ENCODE measurements at regions not wholly inside any gene's neighbourhood (a gene's known extent, or its start where the extent isn't known, plus 50 kb on each side); places are given as distances from the start of the nearest gene placed in this dataset.

DNA sequence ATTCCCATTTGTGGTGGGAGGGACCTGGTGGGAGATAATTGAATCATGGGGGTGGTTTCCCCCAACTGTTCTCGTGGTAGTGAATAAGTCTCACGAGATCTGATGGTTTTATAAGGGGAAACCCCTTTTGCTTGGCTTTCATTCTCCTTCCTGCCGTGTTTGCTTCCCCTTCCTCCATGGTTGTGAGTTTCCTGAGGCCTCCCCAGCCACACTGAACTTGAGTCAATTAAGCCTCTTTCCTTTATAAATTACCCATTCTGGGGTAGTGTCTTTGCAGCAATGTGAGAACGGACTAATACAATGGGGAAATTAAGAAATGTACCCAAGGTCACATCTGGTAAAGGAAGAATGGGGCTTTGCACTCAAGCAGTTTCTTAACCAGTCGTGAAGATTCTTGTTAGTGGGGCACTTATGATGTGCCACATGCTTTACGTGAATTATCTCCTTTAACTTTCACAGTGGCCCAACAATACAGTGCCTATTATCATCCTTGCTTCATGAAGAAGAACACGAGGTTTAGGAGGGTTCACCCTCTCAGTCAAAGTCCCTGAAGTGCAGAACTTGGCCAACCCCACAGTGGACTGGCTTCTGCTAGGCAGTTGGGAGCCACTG, 234.3 kb downstream of the EFCAB11 start:
- H3K27ac ChIP-seq: peak overlapping the region in 2 of 4 donors; percentile 5 to 52
- 70 to 76% methylated on average over 7 of the region's 7 CpGs for WGBS, 2 donors

DNA sequence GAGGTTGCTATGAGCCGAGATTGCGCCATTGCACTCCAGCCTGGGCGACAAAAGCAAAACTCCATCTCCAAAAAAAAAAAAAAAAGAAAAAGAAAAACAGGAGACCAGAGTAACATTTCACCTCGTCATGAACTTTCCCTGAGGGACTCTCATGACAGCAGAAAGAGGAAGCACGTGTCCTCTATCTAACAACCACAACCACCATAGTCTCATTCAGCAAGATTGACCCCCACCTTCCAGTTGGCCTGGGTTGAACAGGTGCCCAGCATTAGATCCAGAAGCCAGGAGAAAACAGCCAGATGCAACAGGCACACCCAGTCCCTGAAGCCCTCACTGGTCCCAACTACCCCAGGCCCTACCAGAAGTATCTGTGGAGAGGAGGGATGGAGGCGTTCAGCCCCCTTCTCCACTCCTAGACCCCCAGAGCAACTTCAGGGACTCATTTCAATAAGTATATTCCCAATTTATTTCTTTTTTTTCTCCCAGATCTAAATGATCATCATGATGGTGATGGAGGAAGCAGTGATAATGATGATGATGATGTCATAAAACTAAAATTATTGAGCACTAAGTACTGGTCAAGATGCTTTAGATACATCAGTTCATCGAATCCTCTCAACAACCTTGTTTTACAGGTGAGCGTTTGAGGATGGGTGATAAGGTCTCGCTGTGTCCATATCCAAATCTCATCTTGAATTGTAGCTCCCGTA, 235.0 kb downstream of the EFCAB11 start:
- Histone ChIP-seq H3K4me1 (peaks cover 0 to 25% (median 4%) of the 10 kb centered on the region in 4 donors), H3K9me3 (no peaks in the 10 kb centered on the region), H3K27ac (no peak overlapping the region), H3K27me3 (no peaks in the 10 kb centered on the region), H3K36me3 (no peaks in the 10 kb centered on the region), H3K4me3 (no peak overlapping the region)
- TF ChIP-seq CTCF (IDR thresholded peaks at IDR 0.05) (no peak), EP300 (IDR thresholded peaks at IDR 0.05) (no peak), POLR2A (IDR thresholded peaks at IDR 0.05) (no peak)
- no peak for DNase-seq (ENCODE audit: low spot score in 2 of 2)
- WGBS, 2 donors: 80 to 85% methylated on average over 10 of the region's 10 CpGs

More for the DNA sequence above, 234.3 kb downstream of the EFCAB11 start:
- H3K4me1 ChIP-seq: peaks cover 0 to 25% (median 7%) of the 10 kb centered on the region in 4 donors
- H3K9me3 ChIP-seq: no peaks in the 10 kb centered on the region
- DNase-seq (ENCODE audit: low spot score in 2 of 2): no peak
- H3K27me3 ChIP-seq: no peaks in the 10 kb centered on the region
- no peak overlapping the region for H3K4me3 ChIP-seq
- no peak for TF ChIP-seq CTCF (IDR thresholded peaks at IDR 0.05)
- no peak for TF ChIP-seq EP300 (IDR thresholded peaks at IDR 0.05)
- no peak for TF ChIP-seq POLR2A (IDR thresholded peaks at IDR 0.05)
- H3K36me3 ChIP-seq: no peaks in the 10 kb centered on the region

GRCh38 chr14:89708982-89709625, 245.4 kb downstream of the EFCAB11 start:
- Histone ChIP-seq H3K4me1 (no peaks in the 10 kb centered on the region), H3K27ac (no peak overlapping the region), H3K27me3 (no peaks in the 10 kb centered on the region), H3K36me3 (no peaks in the 10 kb centered on the region), H3K9me3 (peaks cover 0 to 10% (median 0%) of the 10 kb centered on the region in 4 donors), H3K4me3 (no peak overlapping the region)
- WGBS, 2 donors: 87 to 90% methylated on average over 3 of the region's 3 CpGs
- TF ChIP-seq EP300 (IDR thresholded peaks at IDR 0.05) (no peak), CTCF (IDR thresholded peaks at IDR 0.05) (no peak), POLR2A (IDR thresholded peaks at IDR 0.05) (no peak)
- DNase-seq (ENCODE audit: low spot score in 2 of 2): no peak

DNA sequence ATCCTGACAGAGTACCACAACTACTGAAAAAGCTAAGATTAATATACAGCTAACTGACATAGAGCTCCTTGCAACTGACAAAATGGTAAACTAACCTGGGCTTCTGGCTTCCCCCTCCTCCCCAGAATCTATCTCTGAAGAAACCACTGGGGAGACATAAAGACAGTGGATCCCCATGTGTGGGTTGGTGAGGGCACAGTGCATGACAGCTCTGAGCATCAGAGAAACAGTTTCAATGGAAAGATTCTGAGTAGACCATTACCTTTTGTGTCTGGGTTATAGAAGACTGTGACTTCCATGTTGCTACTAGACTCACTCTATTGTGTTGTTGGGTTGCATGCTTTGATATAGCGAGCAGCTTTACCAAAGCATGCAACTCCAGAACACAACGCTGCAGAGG, 247.4 kb downstream of the EFCAB11 start:
- H3K27me3 ChIP-seq: no peaks in the 10 kb centered on the region
- H3K4me1 ChIP-seq: peaks cover 0 to 8% (median 1%) of the 10 kb centered on the region in 4 donors
- H3K36me3 ChIP-seq: no peaks in the 10 kb centered on the region
- H3K4me3 ChIP-seq: no peak overlapping the region
- TF ChIP-seq CTCF (IDR thresholded peaks at IDR 0.05) (no peak), POLR2A (IDR thresholded peaks at IDR 0.05) (no peak), EP300 (IDR thresholded peaks at IDR 0.05) (no peak)
- 97 to 100% methylated on average over 2 of the region's 2 CpGs for WGBS, 2 donors
- H3K27ac ChIP-seq: no peak overlapping the region
- no peak for DNase-seq (ENCODE audit: low spot score in 2 of 2)
- no peaks in the 10 kb centered on the region for H3K9me3 ChIP-seq

DNA sequence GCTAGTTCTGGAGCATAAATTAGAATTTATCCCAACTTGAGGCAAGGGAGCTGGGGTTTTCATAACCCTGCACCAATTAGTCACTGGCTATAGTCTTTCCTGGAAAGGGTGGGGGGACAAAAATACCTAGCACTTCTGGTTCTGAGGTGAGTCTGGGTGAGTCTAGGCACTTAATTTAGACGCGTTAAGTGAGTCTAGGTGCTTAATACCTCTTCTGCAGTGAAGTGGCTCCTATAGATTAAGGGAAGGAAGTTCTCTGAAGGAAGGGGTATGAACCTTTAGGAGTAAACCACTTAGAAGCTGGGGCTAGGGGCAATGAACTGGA, 251.7 kb downstream of the EFCAB11 start:
- H3K27ac ChIP-seq: peak overlapping the region in 1 of 4 donors; percentile 90
- no peaks in the 10 kb centered on the region for H3K27me3 ChIP-seq
- TF ChIP-seq EP300 (IDR thresholded peaks at IDR 0.05) (no peak), CTCF (IDR thresholded peaks at IDR 0.05) (no peak), POLR2A (IDR thresholded peaks at IDR 0.05) (no peak)
- H3K9me3 ChIP-seq: no peaks in the 10 kb centered on the region
- H3K36me3 ChIP-seq: no peaks in the 10 kb centered on the region
- H3K4me1 ChIP-seq: peaks cover 0 to 22% (median 4%) of the 10 kb centered on the region in 4 donors
- 91 to 98% methylated on average over 2 of the region's 2 CpGs for WGBS, 2 donors
- no peak overlapping the region for H3K4me3 ChIP-seq
- no peak for DNase-seq (ENCODE audit: low spot score in 2 of 2)

All from tibial nerve (tissue), 4 donors.